ENCODE measurements at regions not wholly inside any gene's neighbourhood (a gene's known extent, or its start where the extent isn't known, plus 50 kb on each side); places are given as distances from the start of the nearest gene placed in this dataset.
"Not testable (repeated sequence)": the region's sequence is repeated elsewhere in the genome, so short reads cannot be mapped to it uniquely, and the experiment has no call there.

GRCh38 chr5:4020400-4020799, 424.8 kb downstream of the IRX1 start:
- Histone ChIP-seq H3K4me3 (no peak overlapping the region), H3K4me1 (replicated peaks in 1 of 2) (peaks cover 0 to 28% of the 10 kb centered on the region in 2 donors), H3K27ac (no peak overlapping the region)
- in situ Hi-C loops (cut with MboI; ENCODE audit: low pct_unique_long_range_greater_than_20kb in 2 of 9, low sequenced_read_pairs in 9 of 9, unreplicated experiment in 9 of 9): no loop called here
- peak in 4 of 8 experiments; percentile 90 to 95 (median 92) for ATAC-seq (replicated peaks in 6 of 8)
- WGBS, 10 experiments: 0 to 40% (median 8%) methylated on average over 1 to 3 of the region's 3 CpGs; no CpG with 5 or more reads in 5 of the 10 experiments

- H3K27ac ChIP-seq: no peak overlapping the region
- H3K4me1 ChIP-seq (replicated peaks in 1 of 2): peaks cover 0 to 35% of the 10 kb centered on the region in 2 donors
- H3K4me3 ChIP-seq: no peak overlapping the region
- WGBS, 10 experiments: 50 to 100% (median 86%) methylated on average over 3 to 16 of the region's 19 CpGs; no CpG with 5 or more reads in 2 of the 10 experiments
- in situ Hi-C loops (cut with MboI; ENCODE audit: low pct_unique_long_range_greater_than_20kb in 2 of 9, low sequenced_read_pairs in 9 of 9, unreplicated experiment in 9 of 9): no loop called here
- ATAC-seq (replicated peaks in 6 of 8): no peak
Measured at GRCh38 chr5:4022056-4022670, 426.5 kb downstream of the IRX1 start.

GRCh38 chr5:4023091-4023752, 427.6 kb downstream of the IRX1 start:
- no peak overlapping the region for H3K4me3 ChIP-seq
- no peak for ATAC-seq (replicated peaks in 6 of 8)
- WGBS, 10 experiments: 6 to 100% (median 55%) methylated on average over 1 to 15 of the region's 23 CpGs; no CpG with 5 or more reads in 1 of the 10 experiments
- H3K4me1 ChIP-seq (replicated peaks in 1 of 2): peaks cover 0 to 41% of the 10 kb centered on the region in 2 donors
- no peak overlapping the region for H3K27ac ChIP-seq
- in situ Hi-C loops (cut with MboI; ENCODE audit: low pct_unique_long_range_greater_than_20kb in 2 of 9, low sequenced_read_pairs in 9 of 9, unreplicated experiment in 9 of 9): no loop called here

GRCh38 chr5:4023753-4024335, 428.2 kb downstream of the IRX1 start:
- Histone ChIP-seq H3K4me3 (no peak overlapping the region), H3K4me1 (replicated peaks in 1 of 2) (peaks cover 0 to 41% of the 10 kb centered on the region in 2 donors), H3K27ac (no peak overlapping the region)
- ATAC-seq (replicated peaks in 6 of 8): no peak
- in situ Hi-C loops (cut with MboI; ENCODE audit: low pct_unique_long_range_greater_than_20kb in 2 of 9, low sequenced_read_pairs in 9 of 9, unreplicated experiment in 9 of 9): no loop called here

GRCh38 chr5:4027088-4027734, 431.6 kb downstream of the IRX1 start:
- 0 to 86% (median 40%) methylated on average over 1 to 10 of the region's 17 CpGs for WGBS, 10 experiments
- Histone ChIP-seq H3K4me3 (no peak overlapping the region), H3K4me1 (replicated peaks in 1 of 2) (peaks cover 0 to 34% of the 10 kb centered on the region in 2 donors), H3K27ac (peak overlapping the region in 1 of 2 donors; percentile 25)
- in situ Hi-C loops (cut with MboI; ENCODE audit: low pct_unique_long_range_greater_than_20kb in 2 of 9, low sequenced_read_pairs in 9 of 9, unreplicated experiment in 9 of 9): no loop called here
- peak in 6 of 8 experiments; percentile 71 to 90 (median 86) for ATAC-seq (replicated peaks in 6 of 8)

GRCh38 chr5:4028384-4028783, 432.8 kb downstream of the IRX1 start:
- ATAC-seq (replicated peaks in 6 of 8): peak in 1 of 8 experiments; percentile 5
- Histone ChIP-seq H3K4me3 (no peak overlapping the region), H3K27ac (no peak overlapping the region), H3K4me1 (replicated peaks in 1 of 2) (peaks cover 0 to 34% of the 10 kb centered on the region in 2 donors)
- in situ Hi-C loops (cut with MboI; ENCODE audit: low pct_unique_long_range_greater_than_20kb in 2 of 9, low sequenced_read_pairs in 9 of 9, unreplicated experiment in 9 of 9): no loop called here
- WGBS, 10 experiments: 0 to 74% (median 50%) methylated on average over 1 to 2 of the region's 2 CpGs; no CpG with 5 or more reads in 6 of the 10 experiments

- H3K4me3 ChIP-seq; ATAC-seq (replicated peaks in 6 of 8); in situ Hi-C loops (cut with MboI; ENCODE audit: low pct_unique_long_range_greater_than_20kb in 2 of 9, low sequenced_read_pairs in 9 of 9, unreplicated experiment in 9 of 9); H3K4me1 ChIP-seq (replicated peaks in 1 of 2); H3K27ac ChIP-seq: not testable (repeated sequence)
- 0 to 100% (median 50%) methylated on average over 1 of the region's 1 CpG; no CpG with 5 or more reads in 4 of the 10 experiments for WGBS, 10 experiments
Measured at GRCh38 chr5:4033546-4033945, 437.9 kb downstream of the IRX1 start.

- in situ Hi-C loops (cut with MboI; ENCODE audit: low pct_unique_long_range_greater_than_20kb in 2 of 9, low sequenced_read_pairs in 9 of 9, unreplicated experiment in 9 of 9): no loop called here
Measured at GRCh38 chr5:4036861-4037260, 441.2 kb downstream of the IRX1 start.

GRCh38 chr5:4038994-4039393, 443.4 kb downstream of the IRX1 start:
- H3K27ac ChIP-seq: no peak overlapping the region
- no peaks in the 10 kb centered on the region for H3K4me1 ChIP-seq (replicated peaks in 1 of 2)
- 0 to 92% (median 52%) methylated on average over 2 to 8 of the region's 8 CpGs; no CpG with 5 or more reads in 2 of the 10 experiments for WGBS, 10 experiments
- no peak overlapping the region for H3K4me3 ChIP-seq
- ATAC-seq (replicated peaks in 6 of 8): peak in 1 of 8 experiments; percentile 16
- in situ Hi-C loops (cut with MboI; ENCODE audit: low pct_unique_long_range_greater_than_20kb in 2 of 9, low sequenced_read_pairs in 9 of 9, unreplicated experiment in 9 of 9): no loop called here

More at GRCh38 chr5:4036861-4037260, 441.2 kb downstream of the IRX1 start:
- Histone ChIP-seq H3K4me3 (no peak overlapping the region), H3K27ac (no peak overlapping the region), H3K4me1 (replicated peaks in 1 of 2) (no peaks in the 10 kb centered on the region)
- no peak for ATAC-seq (replicated peaks in 6 of 8)
- WGBS, 10 experiments: 0 to 96% (median 70%) methylated on average over 1 to 5 of the region's 5 CpGs; no CpG with 5 or more reads in 2 of the 10 experiments

- ATAC-seq (replicated peaks in 6 of 8): peak in 1 of 8 experiments; percentile 49
- in situ Hi-C loops (cut with MboI; ENCODE audit: low pct_unique_long_range_greater_than_20kb in 2 of 9, low sequenced_read_pairs in 9 of 9, unreplicated experiment in 9 of 9): no loop called here
- WGBS, 10 experiments: 0 to 100% (median 84%) methylated on average over 1 to 2 of the region's 2 CpGs; no CpG with 5 or more reads in 6 of the 10 experiments
- H3K4me3 ChIP-seq: no peak overlapping the region
- H3K4me1 ChIP-seq (replicated peaks in 1 of 2): no peaks in the 10 kb centered on the region
- H3K27ac ChIP-seq: no peak overlapping the region
Measured at GRCh38 chr5:4042311-4042710, 446.7 kb downstream of the IRX1 start.

- no peaks in the 10 kb centered on the region for H3K4me1 ChIP-seq (replicated peaks in 1 of 2)
- in situ Hi-C loops (cut with MboI; ENCODE audit: low pct_unique_long_range_greater_than_20kb in 2 of 9, low sequenced_read_pairs in 9 of 9, unreplicated experiment in 9 of 9): no loop called here
- no peak for ATAC-seq (replicated peaks in 6 of 8)
- H3K27ac ChIP-seq: no peak overlapping the region
- no peak overlapping the region for H3K4me3 ChIP-seq
Measured at GRCh38 chr5:4043135-4043534, 447.5 kb downstream of the IRX1 start.

- Histone ChIP-seq H3K27ac (no peak overlapping the region), H3K4me3 (no peak overlapping the region), H3K4me1 (replicated peaks in 1 of 2) (peaks cover 0 to 4% of the 10 kb centered on the region in 2 donors)
- in situ Hi-C loops (cut with MboI; ENCODE audit: low pct_unique_long_range_greater_than_20kb in 2 of 9, low sequenced_read_pairs in 9 of 9, unreplicated experiment in 9 of 9): no loop called here
- no peak for ATAC-seq (replicated peaks in 6 of 8)
- 7 to 100% (median 80%) methylated on average over 1 to 2 of the region's 2 CpGs; no CpG with 5 or more reads in 7 of the 10 experiments for WGBS, 10 experiments
Measured at GRCh38 chr5:4044881-4045280, 449.2 kb downstream of the IRX1 start.

- no peak for ATAC-seq (replicated peaks in 6 of 8)
- 13 to 100% (median 58%) methylated on average over 1 to 4 of the region's 4 CpGs; no CpG with 5 or more reads in 1 of the 10 experiments for WGBS, 10 experiments
- in situ Hi-C loops (cut with MboI; ENCODE audit: low pct_unique_long_range_greater_than_20kb in 2 of 9, low sequenced_read_pairs in 9 of 9, unreplicated experiment in 9 of 9): no loop called here
- Histone ChIP-seq H3K4me3 (no peak overlapping the region), H3K4me1 (replicated peaks in 1 of 2) (peaks cover 0 to 9% of the 10 kb centered on the region in 2 donors), H3K27ac (no peak overlapping the region)
Measured at GRCh38 chr5:4048398-4048797, 452.8 kb downstream of the IRX1 start.

Data from motor neuron (in vitro differentiated cells).